SU-DHL-6 (cell line): ENCODE measurements at regions not wholly inside any gene's neighbourhood (a gene's known extent, or its start where the extent isn't known, plus 50 kb on each side); places are given as distances from the start of the nearest gene placed in this dataset.

ENCODE experiments used
- H2AFZ ChIP-seq: fragments of 200-600 bp; sonication (generic); 2 replicates; pipeline ENCODE4 v1.6.1; 2014; ENCODE audit warnings: low read depth, mild to moderate bottlenecking, moderate library complexity, mixed read lengths, antibody characterized with exemption, low read length; ENCODE audit not compliant: severe bottlenecking
- H3F3A ChIP-seq: fragments of 200-600 bp; shearing (Covaris generic); 2 replicates; pipeline ENCODE4 v1.6.0; 2016; ENCODE audit warnings: antibody characterized with exemption, mild to moderate bottlenecking; ENCODE audit not compliant: insufficient read depth
- H3K27ac ChIP-seq: fragments of 200-600 bp; sonication (generic); 2 replicates; pipeline ENCODE4 v1.5.1; 2016; ENCODE audit warnings: low read depth, mild to moderate bottlenecking, low read length, moderate library complexity, mixed read lengths
- H3K27me3 ChIP-seq: fragments of 200-600 bp; sonication (generic), shearing (Covaris generic); 2 replicates; pipeline ENCODE4 v1.6.0; 2014; ENCODE audit warnings: mild to moderate bottlenecking, low read length
- H3K36me3 ChIP-seq: fragments of 200-600 bp; sonication (generic); 2 replicates; pipeline ENCODE4 v1.6.1; 2014; ENCODE audit warnings: mild to moderate bottlenecking, low read length, mixed read lengths
- H3K4me2 ChIP-seq: fragments of 300-600, 200-600 bp; shearing (Covaris generic), sonication (generic); 2 replicates; pipeline ENCODE4 v1.6.0; 2014; ENCODE audit warnings: low read length, low read depth, mild to moderate bottlenecking; ENCODE audit not compliant: poor library complexity, severe bottlenecking
- H3K4me3 ChIP-seq: fragments of 200-600 bp; sonication (generic); 2 replicates; pipeline ENCODE4 v1.5.1; 2014; ENCODE audit warnings: antibody characterized with exemption, low read length, mild to moderate bottlenecking, mixed read lengths; ENCODE audit not compliant: insufficient read depth, poor library complexity, severe bottlenecking
- H3K79me2 ChIP-seq: fragments of 200-600 bp; sonication (generic); 2 replicates; pipeline ENCODE4 v1.6.1; 2014; ENCODE audit warnings: mild to moderate bottlenecking, low read length, moderate library complexity; ENCODE audit not compliant: insufficient read depth
- H3K9ac ChIP-seq: fragments of 200-600 bp; sonication (generic); 2 replicates; pipeline ENCODE4 v1.7.0; 2014; ENCODE audit warnings: mild to moderate bottlenecking, low read length
- H3K9me2 ChIP-seq: fragments of 200-600 bp; sonication (generic); replicated peaks from 2 replicates; pipeline ENCODE4 v1.6.1; 2014; ENCODE audit warnings: low read length; ENCODE audit not compliant: insufficient read depth
- H3K9me3 ChIP-seq: fragments of 200-600 bp; sonication (generic); 2 replicates; pipeline ENCODE4 v1.6.1; 2014; ENCODE audit warnings: low read length, mixed read lengths; ENCODE audit not compliant: insufficient read depth
- H4K20me1 ChIP-seq: fragments of 200-600 bp; sonication (generic); 2 replicates; pipeline ENCODE4 v1.6.1; 2014; ENCODE audit warnings: low read depth, mild to moderate bottlenecking, antibody characterized with exemption, low read length, moderate library complexity, mixed read lengths
- EZH2phosphoT487 ChIP-seq: fragments of 200-600 bp; sonication (generic), shearing (Covaris generic); conservative IDR thresholded peaks from 2 replicates; pipeline ENCODE4 v1.6.1; 2018; ENCODE audit warnings: mild to moderate bottlenecking, antibody characterized with exemption, low read length, moderate library complexity, mixed read lengths
- TF ChIP-seq, protein P1 (sequence below): fragments of 200-600 bp; sonication (generic); IDR thresholded peaks from one replicate; pipeline ENCODE4 v1.5.1; 2017; ENCODE audit warnings: antibody characterized with exemption, mild to moderate bottlenecking, low read length, moderate library complexity; ENCODE audit not compliant: insufficient read depth, poor library complexity, severe bottlenecking

DNA sequence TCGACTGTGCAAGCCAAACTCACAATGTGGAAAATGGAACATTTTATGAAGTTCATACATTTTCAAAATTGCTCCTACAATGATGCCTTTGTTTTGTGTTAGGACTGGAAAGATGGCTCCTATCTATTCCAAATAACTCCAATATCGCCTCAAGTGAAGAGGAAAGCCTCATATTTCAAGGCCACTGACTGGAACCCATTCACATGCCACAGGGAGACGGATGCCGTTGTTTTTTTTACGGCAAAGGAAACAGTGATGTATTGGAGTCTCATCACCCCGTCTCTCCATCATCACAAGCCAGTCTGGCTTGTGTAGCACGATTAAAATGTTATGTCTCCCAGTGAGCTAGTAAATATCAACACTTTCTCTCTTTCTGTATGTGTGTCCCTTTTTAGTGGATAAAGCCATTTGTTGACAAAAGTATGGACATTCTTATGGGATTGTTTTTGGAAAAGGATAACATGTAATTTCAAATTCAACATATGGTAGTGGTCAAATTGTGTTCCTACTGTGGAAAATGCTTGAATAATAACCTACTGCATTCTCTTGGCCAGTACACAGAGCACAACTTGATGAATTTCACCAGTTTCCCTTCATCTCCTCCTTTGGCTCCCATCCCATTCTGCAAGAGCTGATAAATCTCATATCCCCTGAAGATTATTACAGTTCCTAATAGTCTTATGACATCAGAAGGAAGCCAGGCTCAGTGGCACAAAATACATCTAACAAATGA is 109.5 kb upstream of the PITRM1 start:
- no peaks in the 10 kb centered on the region for H3K36me3 ChIP-seq
- H3K79me2 ChIP-seq = no peaks in the 10 kb centered on the region
- no peak overlapping the region for H2AFZ ChIP-seq
- no peaks in the 10 kb centered on the region for H3F3A ChIP-seq
- no peaks in the 10 kb centered on the region for H3K9me3 ChIP-seq
- no peak overlapping the region for H3K27ac ChIP-seq
- no peak overlapping the region for H3K9ac ChIP-seq
- H3K4me3 ChIP-seq = no peak overlapping the region
- no peak overlapping the region for H3K4me2 ChIP-seq
- H3K9me2 ChIP-seq = no peaks in the 10 kb centered on the region
- no peaks in the 10 kb centered on the region for H3K27me3 ChIP-seq
- H4K20me1 ChIP-seq = no peaks in the 10 kb centered on the region
- no peak for TF ChIP-seq EZH2phosphoT487
- TF ChIP-seq, protein P1, sequence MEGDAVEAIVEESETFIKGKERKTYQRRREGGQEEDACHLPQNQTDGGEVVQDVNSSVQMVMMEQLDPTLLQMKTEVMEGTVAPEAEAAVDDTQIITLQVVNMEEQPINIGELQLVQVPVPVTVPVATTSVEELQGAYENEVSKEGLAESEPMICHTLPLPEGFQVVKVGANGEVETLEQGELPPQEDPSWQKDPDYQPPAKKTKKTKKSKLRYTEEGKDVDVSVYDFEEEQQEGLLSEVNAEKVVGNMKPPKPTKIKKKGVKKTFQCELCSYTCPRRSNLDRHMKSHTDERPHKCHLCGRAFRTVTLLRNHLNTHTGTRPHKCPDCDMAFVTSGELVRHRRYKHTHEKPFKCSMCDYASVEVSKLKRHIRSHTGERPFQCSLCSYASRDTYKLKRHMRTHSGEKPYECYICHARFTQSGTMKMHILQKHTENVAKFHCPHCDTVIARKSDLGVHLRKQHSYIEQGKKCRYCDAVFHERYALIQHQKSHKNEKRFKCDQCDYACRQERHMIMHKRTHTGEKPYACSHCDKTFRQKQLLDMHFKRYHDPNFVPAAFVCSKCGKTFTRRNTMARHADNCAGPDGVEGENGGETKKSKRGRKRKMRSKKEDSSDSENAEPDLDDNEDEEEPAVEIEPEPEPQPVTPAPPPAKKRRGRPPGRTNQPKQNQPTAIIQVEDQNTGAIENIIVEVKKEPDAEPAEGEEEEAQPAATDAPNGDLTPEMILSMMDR = no peak

DNA sequence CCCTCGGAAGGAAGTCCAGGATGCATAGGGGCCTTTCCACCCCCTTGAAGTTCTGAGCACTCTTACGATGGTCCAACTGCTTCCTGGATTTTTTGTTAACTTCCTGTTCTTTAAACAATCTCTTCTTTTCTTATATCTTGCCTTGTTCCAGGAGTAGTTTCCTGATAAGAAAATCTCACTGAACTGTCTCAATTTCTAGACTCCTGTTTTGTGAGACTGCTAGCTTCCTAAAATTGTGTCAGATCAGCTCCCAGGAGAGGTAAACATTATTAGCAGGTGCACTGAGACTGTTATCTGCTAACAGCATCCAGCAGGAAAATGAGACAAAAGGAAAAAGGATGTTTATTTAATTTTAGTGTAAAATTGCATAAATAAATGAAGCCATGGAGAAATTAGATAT is 106.2 kb upstream of the PITRM1 start:
- Histone ChIP-seq H3K27me3 (no peaks in the 10 kb centered on the region; the same call in 1 of the 2 replicates), H2AFZ (no peak overlapping the region)

DNA sequence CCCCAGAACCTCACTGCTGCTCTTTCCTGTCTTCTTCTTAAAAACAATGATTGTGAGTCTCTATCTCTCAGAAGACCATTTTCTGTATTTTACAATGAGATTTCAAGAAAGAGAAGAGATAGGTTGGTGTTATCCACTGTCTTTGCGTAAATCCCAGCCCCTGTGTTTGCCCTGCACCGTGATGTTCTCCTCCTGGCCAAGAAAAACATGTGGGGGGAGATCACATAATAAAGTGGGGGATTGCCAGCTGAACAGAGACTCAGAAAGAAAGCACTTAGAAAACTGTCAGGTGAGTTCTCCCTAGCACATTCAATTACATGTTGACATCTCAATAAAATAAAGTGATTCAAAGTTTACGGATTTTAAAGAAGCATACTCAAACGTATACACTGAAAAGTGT is 105.0 kb upstream of the PITRM1 start:
- Histone ChIP-seq H3K4me2 (no peak overlapping the region), H3F3A (no peaks in the 10 kb centered on the region), H3K36me3 (no peaks in the 10 kb centered on the region), H3K27me3 (no peaks in the 10 kb centered on the region; the same call in 1 of the 2 replicates), H3K4me3 (no peak overlapping the region), H3K79me2 (no peaks in the 10 kb centered on the region), H3K9ac (no peak overlapping the region), H2AFZ (no peak overlapping the region), H4K20me1 (no peaks in the 10 kb centered on the region), H3K9me2 (no peaks in the 10 kb centered on the region), H3K9me3 (no peaks in the 10 kb centered on the region), H3K27ac (no peak overlapping the region)
- TF ChIP-seq, protein P1 = no peak
- TF ChIP-seq EZH2phosphoT487 = no peak

More for the DNA sequence above, 106.2 kb upstream of the PITRM1 start:
- Histone ChIP-seq H3K4me2 (no peak overlapping the region), H3K79me2 (no peaks in the 10 kb centered on the region), H4K20me1 (no peaks in the 10 kb centered on the region), H3K4me3 (no peak overlapping the region), H3K9me2 (no peaks in the 10 kb centered on the region), H3K36me3 (no peaks in the 10 kb centered on the region), H3K27ac (no peak overlapping the region), H3K9ac (no peak overlapping the region), H3F3A (no peaks in the 10 kb centered on the region), H3K9me3 (no peaks in the 10 kb centered on the region)
- TF ChIP-seq EZH2phosphoT487 = no peak
- TF ChIP-seq, protein P1 = no peak
